ENCODE measurements at regions not wholly inside any gene's neighbourhood (a gene's known extent, or its start where the extent isn't known, plus 50 kb on each side); places are given as distances from the start of the nearest gene placed in this dataset.
"Not testable (repeated sequence)": the region's sequence is repeated elsewhere in the genome, so short reads cannot be mapped to it uniquely, and the experiment has no call there.

- ATAC-seq = not testable (repeated sequence)
Observed at GRCh38 chrX:153266140-153266539, 55.4 kb downstream of the PNMA6F start.

GRCh38 chrX:153260468-153260867, 61.1 kb downstream of the PNMA6F start:
- ATAC-seq = not testable (repeated sequence)

GRCh38 chrX:153253239-153253638, 68.3 kb downstream of the PNMA6F start:
- ATAC-seq = peak; percentile 75

- peak; percentile 37 for ATAC-seq
Observed at GRCh38 chrX:153252378-153253129, 69.0 kb downstream of the PNMA6F start.

- peak; percentile 19 for ATAC-seq
Observed at GRCh38 chrX:153251952-153252351, 69.6 kb downstream of the PNMA6F start.

GRCh38 chrX:153250762-153251161, 70.8 kb downstream of the PNMA6F start:
- not testable (repeated sequence) for ATAC-seq

GRCh38 chrX:153245288-153245731, 66.2 kb downstream of the MAGEA1 start:
- ATAC-seq = no peak

GRCh38 chrX:153244767-153245166, 65.7 kb downstream of the MAGEA1 start:
- no peak for ATAC-seq

- ATAC-seq = no peak
Observed at GRCh38 chrX:153238361-153238760, 59.3 kb downstream of the MAGEA1 start.
